Kidney epithelial cell (primary cell): ENCODE measurements at regions not wholly inside any gene's neighbourhood (a gene's known extent, or its start where the extent isn't known, plus 50 kb on each side); places are given as distances from the start of the nearest gene placed in this dataset.

Source experiments
- DNase-seq: peaks from one replicate; pipeline ENCODE4 v3.0.0-alpha.2; 2010; ENCODE audit warnings: low read depth
- H3K27me3 ChIP-seq: 2 replicates; pipeline ENCODE4 v1.6.0; 2011; ENCODE audit warnings: low read length; ENCODE audit not compliant: control insufficient read depth, insufficient read depth
- H3K36me3 ChIP-seq: 2 replicates; pipeline ENCODE4 v1.5.1; 2011; ENCODE audit warnings: low read length; ENCODE audit not compliant: control insufficient read depth, insufficient read depth
- H3K4me3 ChIP-seq: 2 replicates; pipeline ENCODE4 v1.5.1; 2011; ENCODE audit warnings: low read depth, mild to moderate bottlenecking, control low read depth, low read length
- TF ChIP-seq, protein P1 (sequence below): IDR thresholded peaks from 2 replicates; pipeline ENCODE4 v1.5.1; 2011; ENCODE audit warnings: mild to moderate bottlenecking, moderate library complexity, low read length, control low read depth, inconsistent platforms; ENCODE audit not compliant: insufficient read depth, poor library complexity, severe bottlenecking

DNA sequence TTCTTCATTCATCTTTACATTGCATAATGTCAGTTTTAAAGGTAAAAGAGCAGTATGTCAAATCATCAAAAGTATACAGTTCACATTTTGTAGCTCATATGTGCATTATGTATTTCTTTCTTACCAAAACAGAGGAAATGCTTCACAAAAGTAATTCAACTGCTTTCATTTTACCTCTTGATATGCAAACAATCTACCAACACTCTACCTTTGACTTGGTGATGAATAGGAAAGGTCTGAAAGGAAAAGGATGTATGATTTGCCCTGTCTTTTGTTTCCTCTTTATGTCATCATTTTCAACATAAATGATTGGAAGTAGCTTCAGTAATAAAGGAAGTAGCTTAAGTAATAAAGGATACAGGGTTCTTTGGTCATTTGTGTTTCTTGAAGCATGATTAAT is 846.7 kb downstream of the NXPH1 start:
- TF ChIP-seq, protein P1, sequence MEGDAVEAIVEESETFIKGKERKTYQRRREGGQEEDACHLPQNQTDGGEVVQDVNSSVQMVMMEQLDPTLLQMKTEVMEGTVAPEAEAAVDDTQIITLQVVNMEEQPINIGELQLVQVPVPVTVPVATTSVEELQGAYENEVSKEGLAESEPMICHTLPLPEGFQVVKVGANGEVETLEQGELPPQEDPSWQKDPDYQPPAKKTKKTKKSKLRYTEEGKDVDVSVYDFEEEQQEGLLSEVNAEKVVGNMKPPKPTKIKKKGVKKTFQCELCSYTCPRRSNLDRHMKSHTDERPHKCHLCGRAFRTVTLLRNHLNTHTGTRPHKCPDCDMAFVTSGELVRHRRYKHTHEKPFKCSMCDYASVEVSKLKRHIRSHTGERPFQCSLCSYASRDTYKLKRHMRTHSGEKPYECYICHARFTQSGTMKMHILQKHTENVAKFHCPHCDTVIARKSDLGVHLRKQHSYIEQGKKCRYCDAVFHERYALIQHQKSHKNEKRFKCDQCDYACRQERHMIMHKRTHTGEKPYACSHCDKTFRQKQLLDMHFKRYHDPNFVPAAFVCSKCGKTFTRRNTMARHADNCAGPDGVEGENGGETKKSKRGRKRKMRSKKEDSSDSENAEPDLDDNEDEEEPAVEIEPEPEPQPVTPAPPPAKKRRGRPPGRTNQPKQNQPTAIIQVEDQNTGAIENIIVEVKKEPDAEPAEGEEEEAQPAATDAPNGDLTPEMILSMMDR: no peak
- Histone ChIP-seq H3K4me3 (no peak overlapping the region), H3K36me3 (no peaks in the 10 kb centered on the region), H3K27me3 (no peaks in the 10 kb centered on the region)
- no peak for DNase-seq

DNA sequence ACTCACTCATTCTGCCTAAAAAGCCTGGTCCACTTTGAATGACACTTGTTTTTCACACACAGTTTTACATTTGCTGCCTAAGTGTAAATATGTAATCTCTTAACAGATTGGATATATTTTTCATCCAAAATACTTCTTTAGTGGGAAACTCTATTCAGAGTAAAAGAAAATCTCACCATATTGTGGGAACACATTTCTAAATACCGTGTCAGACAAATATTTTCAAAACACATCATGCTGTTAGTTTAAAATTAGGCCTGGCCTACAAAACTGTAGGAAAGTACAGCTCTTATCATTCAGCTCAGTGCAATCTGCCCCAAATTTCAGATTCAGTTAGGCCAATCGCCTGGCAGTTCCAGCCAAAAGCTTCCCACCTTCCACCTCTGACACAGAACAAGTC is 849.8 kb downstream of the NXPH1 start:
- TF ChIP-seq, protein P1: no peak
- no peak for DNase-seq

DNA sequence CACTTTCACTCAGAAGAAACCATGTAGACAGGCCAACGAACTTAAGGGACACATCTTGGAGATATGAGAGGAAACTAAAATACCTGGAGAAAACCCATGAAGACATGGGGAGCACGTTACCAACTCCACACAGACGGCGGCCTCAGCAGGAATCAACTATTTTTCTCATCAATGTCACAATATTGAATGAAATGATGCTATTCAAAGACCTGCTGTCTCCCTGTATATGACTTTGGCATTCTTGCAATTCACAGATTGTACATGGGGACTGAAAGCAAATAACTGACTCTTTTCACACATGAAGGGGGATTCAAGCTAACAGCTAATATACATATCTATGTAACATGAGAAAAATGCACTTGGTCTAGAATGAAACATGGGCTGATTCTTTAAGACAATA is 869.0 kb downstream of the NXPH1 start:
- TF ChIP-seq, protein P1: no peak
- no peaks in the 10 kb centered on the region for H3K27me3 ChIP-seq
- H3K36me3 ChIP-seq: no peaks in the 10 kb centered on the region
- H3K4me3 ChIP-seq: no peak overlapping the region
- DNase-seq: no peak

More for the DNA sequence above, 849.8 kb downstream of the NXPH1 start:
- no peaks in the 10 kb centered on the region for H3K27me3 ChIP-seq
- no peak overlapping the region for H3K4me3 ChIP-seq
- H3K36me3 ChIP-seq: no peaks in the 10 kb centered on the region

DNA sequence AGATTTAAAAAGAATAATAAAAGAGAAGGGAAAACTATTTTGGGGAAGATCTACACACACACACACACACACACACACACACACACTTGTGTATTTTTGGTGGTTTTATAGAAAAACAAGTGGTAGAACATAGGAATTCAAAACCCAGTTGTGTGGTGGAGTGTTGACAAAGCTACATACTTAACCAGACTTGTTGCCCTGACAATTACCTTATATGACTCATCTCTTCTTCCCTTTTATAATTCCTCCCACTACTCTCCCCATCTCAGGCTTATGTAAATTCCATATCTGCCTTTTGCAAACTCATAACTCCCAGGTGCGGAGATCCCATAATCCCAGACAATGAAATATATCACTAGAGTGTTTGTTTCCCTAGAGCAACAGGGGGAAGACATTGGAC is 873.7 kb downstream of the NXPH1 start:
- peak; percentile 9 for DNase-seq
- TF ChIP-seq, protein P1: no peak
- H3K36me3 ChIP-seq: no peaks in the 10 kb centered on the region
- H3K4me3 ChIP-seq: no peak overlapping the region
- no peaks in the 10 kb centered on the region for H3K27me3 ChIP-seq

DNA sequence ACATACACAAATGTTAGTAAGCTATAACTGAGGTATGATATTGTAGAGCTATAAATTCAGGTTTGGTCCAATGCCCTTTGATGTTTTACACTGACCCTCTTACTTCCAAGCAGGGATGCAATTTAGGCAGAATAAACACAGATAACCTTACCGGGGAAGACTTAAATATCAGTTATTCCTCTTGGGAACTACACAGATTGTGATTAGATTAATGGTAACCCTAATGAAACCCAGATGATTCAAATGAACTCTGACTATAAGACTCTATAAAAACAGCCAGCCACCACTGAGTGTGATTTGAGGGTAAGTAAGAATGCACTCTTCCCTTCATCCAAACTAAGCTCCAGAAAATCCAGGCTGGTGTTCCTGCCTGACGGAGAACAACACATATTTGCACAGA is 891.1 kb downstream of the NXPH1 start:
- DNase-seq: no peak
- Histone ChIP-seq H3K4me3 (no peak overlapping the region), H3K27me3 (no peaks in the 10 kb centered on the region), H3K36me3 (no peaks in the 10 kb centered on the region)
- TF ChIP-seq, protein P1: no peak

DNA sequence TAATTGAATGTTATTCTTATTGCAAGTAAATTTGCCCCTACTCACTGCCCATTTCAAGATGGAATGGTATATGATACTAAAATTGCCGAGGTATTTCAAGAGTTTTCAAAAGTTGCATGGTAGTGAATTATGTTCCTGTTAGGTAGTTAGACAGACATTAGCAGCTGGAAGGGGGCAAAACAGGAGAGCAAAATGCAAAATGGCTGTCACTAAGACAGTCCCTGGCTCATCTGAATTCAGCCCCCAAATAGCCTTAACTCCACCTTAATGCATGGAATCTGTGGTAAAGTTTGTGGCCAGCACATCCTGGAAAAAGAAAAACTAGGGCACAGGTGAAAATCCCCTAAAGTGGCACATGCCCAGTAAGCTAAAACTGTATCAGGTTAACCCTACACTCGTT is 894.9 kb downstream of the NXPH1 start:
- Histone ChIP-seq H3K36me3 (no peaks in the 10 kb centered on the region), H3K27me3 (no peaks in the 10 kb centered on the region), H3K4me3 (no peak overlapping the region)
- TF ChIP-seq, protein P1: no peak
- no peak for DNase-seq
